OCI-LY7 (cell line): ENCODE measurements at regions not wholly inside any gene's neighbourhood (a gene's known extent, or its start where the extent isn't known, plus 50 kb on each side); places are given as distances from the start of the nearest gene placed in this dataset.

Experiments
- EZH2phosphoT487 ChIP-seq: fragments of 200-600 bp; sonication (generic); IDR thresholded peaks from 2 replicates; pipeline ENCODE4 v1.6.1; 2018; ENCODE audit warnings: low read depth, borderline replicate concordance, mild to moderate bottlenecking, mixed run types, antibody characterized with exemption, low read length, moderate library complexity, mixed read lengths
- TF ChIP-seq, protein P1 (sequence below): fragments of 200-600 bp; sonication (generic); conservative IDR thresholded peaks from 2 replicates; pipeline ENCODE4 v1.5.1; 2014; ENCODE audit warnings: mild to moderate bottlenecking, antibody characterized with exemption, low read length, moderate library complexity, mixed read lengths

GRCh38 chr2:105518897-105519296, 120.0 kb upstream of the FHL2 start:
- TF ChIP-seq, protein P1, sequence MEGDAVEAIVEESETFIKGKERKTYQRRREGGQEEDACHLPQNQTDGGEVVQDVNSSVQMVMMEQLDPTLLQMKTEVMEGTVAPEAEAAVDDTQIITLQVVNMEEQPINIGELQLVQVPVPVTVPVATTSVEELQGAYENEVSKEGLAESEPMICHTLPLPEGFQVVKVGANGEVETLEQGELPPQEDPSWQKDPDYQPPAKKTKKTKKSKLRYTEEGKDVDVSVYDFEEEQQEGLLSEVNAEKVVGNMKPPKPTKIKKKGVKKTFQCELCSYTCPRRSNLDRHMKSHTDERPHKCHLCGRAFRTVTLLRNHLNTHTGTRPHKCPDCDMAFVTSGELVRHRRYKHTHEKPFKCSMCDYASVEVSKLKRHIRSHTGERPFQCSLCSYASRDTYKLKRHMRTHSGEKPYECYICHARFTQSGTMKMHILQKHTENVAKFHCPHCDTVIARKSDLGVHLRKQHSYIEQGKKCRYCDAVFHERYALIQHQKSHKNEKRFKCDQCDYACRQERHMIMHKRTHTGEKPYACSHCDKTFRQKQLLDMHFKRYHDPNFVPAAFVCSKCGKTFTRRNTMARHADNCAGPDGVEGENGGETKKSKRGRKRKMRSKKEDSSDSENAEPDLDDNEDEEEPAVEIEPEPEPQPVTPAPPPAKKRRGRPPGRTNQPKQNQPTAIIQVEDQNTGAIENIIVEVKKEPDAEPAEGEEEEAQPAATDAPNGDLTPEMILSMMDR: no peak
- TF ChIP-seq EZH2phosphoT487: no peak
